Fibroblast of mammary gland (primary cell): ENCODE measurements at regions not wholly inside any gene's neighbourhood (a gene's known extent, or its start where the extent isn't known, plus 50 kb on each side); places are given as distances from the start of the nearest gene placed in this dataset.

Experiments
- DNase-seq: peaks from one replicate; pipeline ENCODE4 v3.0.0-alpha.2; 2010; ENCODE audit warnings: low read depth
- H3K4me3 ChIP-seq: 2 replicates; pipeline ENCODE4 v1.5.1; 2011; ENCODE audit warnings: low read depth, mild to moderate bottlenecking, low read length, moderate library complexity; ENCODE audit not compliant: control insufficient read depth
- CTCF ChIP-seq: conservative IDR thresholded peaks from 2 replicates; pipeline ENCODE4 v1.5.1; 2011; ENCODE audit warnings: low read depth, low read length, inconsistent platforms; ENCODE audit not compliant: control insufficient read depth, insufficient read depth

GRCh38 chr3:65194744-65195143, 506.9 kb upstream of the ADAMTS9 start:
- H3K4me3 ChIP-seq = no peak overlapping the region
- no peak for DNase-seq
- no peak for TF ChIP-seq CTCF

- no peak overlapping the region for H3K4me3 ChIP-seq
- DNase-seq = no peak
- TF ChIP-seq CTCF = no peak
These were observed 506.4 kb upstream of the ADAMTS9 start for GRCh38 chr3:65194047-65194714.

GRCh38 chr3:65193531-65193930, 505.7 kb upstream of the ADAMTS9 start:
- no peak overlapping the region for H3K4me3 ChIP-seq
- DNase-seq = no peak
- TF ChIP-seq CTCF = no peak

GRCh38 chr3:65190111-65190510, 502.3 kb upstream of the ADAMTS9 start:
- no peak for DNase-seq
- H3K4me3 ChIP-seq = no peak overlapping the region
- no peak for TF ChIP-seq CTCF

- no peak for DNase-seq
- no peak overlapping the region for H3K4me3 ChIP-seq
- no peak for TF ChIP-seq CTCF
These were observed 498.5 kb upstream of the ADAMTS9 start for GRCh38 chr3:65186268-65186667.

- TF ChIP-seq CTCF = no peak
- DNase-seq = no peak
These were observed 494.9 kb upstream of the ADAMTS9 start for GRCh38 chr3:65182682-65183081.

GRCh38 chr3:65182085-65182484, 494.3 kb upstream of the ADAMTS9 start:
- H3K4me3 ChIP-seq = no peak overlapping the region
- DNase-seq = no peak
- no peak for TF ChIP-seq CTCF

More at GRCh38 chr3:65182682-65183081, 494.9 kb upstream of the ADAMTS9 start:
- H3K4me3 ChIP-seq = no peak overlapping the region
